Adrenal gland (tissue), 9 donors: ENCODE measurements at regions not wholly inside any gene's neighbourhood (a gene's known extent, or its start where the extent isn't known, plus 50 kb on each side); places are given as distances from the start of the nearest gene placed in this dataset.

Experiments used
- DNase-seq, 7 donors: peaks; one replicate each; pipeline ENCODE4 v3.0.0-alpha.2; 2019 to 2020
- H3K27ac ChIP-seq, 5 donors: fragments of 200-600 bp; sonication (generic) in 4 of 5; 1 replicate in 3 of 5; 2 replicates in 2 of 5; pipeline versions ENCODE4 v1.5.1 to v1.8.0; 2016 to 2020; ENCODE audit warnings: mild to moderate bottlenecking in 1 of 5
- H3K27me3 ChIP-seq: fragments of 200-600 bp; 2 replicates; pipeline ENCODE4 v1.8.0; 2021
- H3K36me3 ChIP-seq, 2 donors: fragments of 200-600 bp; replicated peaks in 1 of 2; 1 replicate in 1 of 2; 2 replicates in 1 of 2; pipeline versions ENCODE4 v1.5.1 to v1.8.0; 2018 to 2022
- H3K4me1 ChIP-seq, 2 donors: fragments of 200-600 bp; replicated peaks in 1 of 2; 1 replicate in 1 of 2; 2 replicates in 1 of 2; pipeline versions ENCODE4 v1.5.1 to v1.8.0; 2018 to 2021
- H3K4me3 ChIP-seq, 4 donors: fragments of 200-600 bp; sonication (generic) in 3 of 4; one replicate each; pipeline ENCODE4 v1.5.1; 2016 to 2018
- H3K9me3 ChIP-seq, 3 donors: fragments of 200-600 bp; sonication (generic) in 1 of 3; replicated peaks in 1 of 3; 1 replicate in 2 of 3; 2 replicates in 1 of 3; pipeline versions ENCODE4 v1.5.1 to v1.8.0; 2016 to 2021
- POLR2A ChIP-seq, 2 donors: fragments of 450-650 bp; IDR thresholded peaks; one replicate each; pipeline ENCODE4 v1.6.1; 2017; ENCODE audit warnings: antibody characterized with exemption in 2 of 2, mild to moderate bottlenecking in 2 of 2, moderate library complexity in 1 of 2
- WGBS, 4 donors: extraction: QIAGEN DNeasy Blood & Tissue Kit in 2 of 4; methylation state at CpG; one replicate each; pipeline versions ENCODE4 v1.1.5 to v1.1.7; 2013 to 2017; 5-methylcytosine and 5-hydroxymethylcytosine counted together
- intact Hi-C, 2 donors: fragments of 100-400 bp; cut with DNase I; formaldehyde crosslinking; loops; one replicate each; pipeline versions ENCODE4 v1.14.1 to v1.15.0; 2022 to 2023
- TF ChIP-seq, protein P1 (sequence below), 6 experiments: fragments of 450-650 bp in 4 of 6; fragments of 200-600 bp in 2 of 6; sonication (generic) in 1 of 6; IDR thresholded peaks; 1 replicate in 5 of 6; 2 replicates in 1 of 6; pipeline versions ENCODE4 v1.5.1 to v1.8.0; 2016 to 2021; ENCODE audit warnings: antibody characterized with exemption in 6 of 6, mild to moderate bottlenecking in 2 of 6, moderate library complexity in 1 of 6
- donor health status: healthy with polysubstance abuse.
- donor health status: Bipolar disorder and iron deficiency.
- donor health status: DM: yes; HTN: yes; CAD: no.
- donor health status: DM: no; HTN: no; CAD: no.
- donor health status: DM: no; HTN: no; CAD: no.

GRCh38 chr5:155746367-155747038, 580.5 kb upstream of the SGCD start:
- Histone ChIP-seq H3K4me3 (no peak overlapping the region), H3K4me1 (no peaks in the 10 kb centered on the region), H3K9me3 (no peaks in the 10 kb centered on the region), H3K27me3 (no peaks in the 10 kb centered on the region), H3K27ac (no peak overlapping the region), H3K36me3 (no peaks in the 10 kb centered on the region)
- 0 to 17% (median 6%) methylated on average over 1 of the region's 1 CpG for WGBS, 4 donors
- no peak for DNase-seq
- intact Hi-C loops: no loop called here
- no peak for TF ChIP-seq POLR2A (IDR thresholded peaks at IDR 0.05)
- TF ChIP-seq, protein P1, sequence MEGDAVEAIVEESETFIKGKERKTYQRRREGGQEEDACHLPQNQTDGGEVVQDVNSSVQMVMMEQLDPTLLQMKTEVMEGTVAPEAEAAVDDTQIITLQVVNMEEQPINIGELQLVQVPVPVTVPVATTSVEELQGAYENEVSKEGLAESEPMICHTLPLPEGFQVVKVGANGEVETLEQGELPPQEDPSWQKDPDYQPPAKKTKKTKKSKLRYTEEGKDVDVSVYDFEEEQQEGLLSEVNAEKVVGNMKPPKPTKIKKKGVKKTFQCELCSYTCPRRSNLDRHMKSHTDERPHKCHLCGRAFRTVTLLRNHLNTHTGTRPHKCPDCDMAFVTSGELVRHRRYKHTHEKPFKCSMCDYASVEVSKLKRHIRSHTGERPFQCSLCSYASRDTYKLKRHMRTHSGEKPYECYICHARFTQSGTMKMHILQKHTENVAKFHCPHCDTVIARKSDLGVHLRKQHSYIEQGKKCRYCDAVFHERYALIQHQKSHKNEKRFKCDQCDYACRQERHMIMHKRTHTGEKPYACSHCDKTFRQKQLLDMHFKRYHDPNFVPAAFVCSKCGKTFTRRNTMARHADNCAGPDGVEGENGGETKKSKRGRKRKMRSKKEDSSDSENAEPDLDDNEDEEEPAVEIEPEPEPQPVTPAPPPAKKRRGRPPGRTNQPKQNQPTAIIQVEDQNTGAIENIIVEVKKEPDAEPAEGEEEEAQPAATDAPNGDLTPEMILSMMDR (IDR thresholded peaks at IDR 0.05): no peak

DNA sequence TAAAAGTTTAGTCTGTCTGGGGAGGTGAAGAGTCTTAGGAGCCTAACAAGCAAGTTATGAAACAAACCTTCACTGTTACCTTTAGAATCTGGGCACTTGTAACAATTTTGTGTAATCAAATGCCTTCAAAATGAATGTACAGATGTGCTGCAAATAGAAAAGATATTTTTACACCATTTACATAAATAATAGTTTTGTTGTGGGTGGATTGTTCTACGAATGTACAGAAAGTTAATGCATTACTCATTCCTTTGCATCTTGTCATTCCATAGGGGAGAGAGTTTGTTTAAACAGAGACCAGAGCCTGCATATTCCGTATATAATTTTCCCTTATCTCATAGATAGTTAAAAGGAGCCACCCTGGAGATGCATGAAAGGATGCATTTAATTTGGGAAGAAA, 576.9 kb upstream of the SGCD start:
- no peak for DNase-seq
- no peaks in the 10 kb centered on the region for H3K4me1 ChIP-seq
- WGBS, 4 donors: 48 to 54% (median 51%) methylated on average over 2 of the region's 2 CpGs
- no peak overlapping the region for H3K4me3 ChIP-seq
- H3K27ac ChIP-seq: no peak overlapping the region
- intact Hi-C loops: no loop called here
- no peaks in the 10 kb centered on the region for H3K27me3 ChIP-seq
- TF ChIP-seq, protein P1 (IDR thresholded peaks at IDR 0.05): no peak
- no peak for TF ChIP-seq POLR2A (IDR thresholded peaks at IDR 0.05)
- H3K9me3 ChIP-seq: no peaks in the 10 kb centered on the region
- no peaks in the 10 kb centered on the region for H3K36me3 ChIP-seq

DNA sequence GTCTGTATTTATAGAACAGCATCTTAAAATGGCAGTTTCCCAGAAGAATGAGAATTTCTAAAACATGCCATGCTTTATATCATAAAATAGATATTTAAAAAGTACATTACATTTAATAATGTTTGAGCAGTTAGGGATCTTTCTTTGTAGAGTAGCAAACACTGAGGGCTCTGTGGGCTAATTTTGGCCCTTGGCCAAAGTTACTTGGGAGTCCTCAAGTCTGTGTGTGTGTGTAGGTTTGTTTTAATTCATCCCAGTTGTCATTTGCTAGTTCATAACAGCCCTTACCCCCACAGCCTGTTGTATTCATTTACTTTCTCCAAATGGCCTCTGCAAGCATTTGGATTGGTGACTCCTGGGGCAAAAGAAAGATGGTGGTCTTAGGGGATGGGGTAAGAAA, 576.4 kb upstream of the SGCD start:
- TF ChIP-seq, protein P1 (IDR thresholded peaks at IDR 0.05): no peak
- TF ChIP-seq POLR2A (IDR thresholded peaks at IDR 0.05): no peak
- Histone ChIP-seq H3K9me3 (no peaks in the 10 kb centered on the region), H3K27me3 (no peaks in the 10 kb centered on the region), H3K36me3 (no peaks in the 10 kb centered on the region), H3K4me3 (no peak overlapping the region), H3K4me1 (no peaks in the 10 kb centered on the region), H3K27ac (no peak overlapping the region)
- DNase-seq: no peak
- intact Hi-C loops: no loop called here

- no peaks in the 10 kb centered on the region for H3K4me1 ChIP-seq
- no peaks in the 10 kb centered on the region for H3K27me3 ChIP-seq
- no peak overlapping the region for H3K4me3 ChIP-seq
- WGBS, 4 donors: 40 to 58% (median 52%) methylated on average over 3 of the region's 3 CpGs
- H3K36me3 ChIP-seq: no peaks in the 10 kb centered on the region
- intact Hi-C loops: no loop called here
- DNase-seq: no peak
- TF ChIP-seq POLR2A (IDR thresholded peaks at IDR 0.05): no peak
- TF ChIP-seq, protein P1 (IDR thresholded peaks at IDR 0.05): no peak
- no peak overlapping the region for H3K27ac ChIP-seq
- no peaks in the 10 kb centered on the region for H3K9me3 ChIP-seq
These were observed 572.9 kb upstream of the SGCD start for GRCh38 chr5:155753943-155754581.
